G401 (cell line): ENCODE measurements at regions not wholly inside any gene's neighbourhood (a gene's known extent, or its start where the extent isn't known, plus 50 kb on each side); places are given as distances from the start of the nearest gene placed in this dataset.
A peak's percentile ranks its signal among the peaks of the same experiment; 100 is the strongest.
"Not testable (repeated sequence)": the region's sequence is repeated elsewhere in the genome, so short reads cannot be mapped to it uniquely, and the experiment has no call there.

Experiments
- DNase-seq: peaks from one replicate; pipeline ENCODE4 v3.0.0-alpha.2; 2015; ENCODE audit warnings: low spot score
- in situ Hi-C: cut with HindIII; loops from 2 replicates; pipeline ENCODE4 v1.10.0; 2016; ENCODE audit warnings: low sequenced_read_pairs, mixed read lengths

GRCh38 chr10:4902571-4903011 lies 60.6 kb upstream of the AKR1C1 start:
- DNase-seq, result peak; percentile 7
- in situ Hi-C loops, result no loop called here

DNA sequence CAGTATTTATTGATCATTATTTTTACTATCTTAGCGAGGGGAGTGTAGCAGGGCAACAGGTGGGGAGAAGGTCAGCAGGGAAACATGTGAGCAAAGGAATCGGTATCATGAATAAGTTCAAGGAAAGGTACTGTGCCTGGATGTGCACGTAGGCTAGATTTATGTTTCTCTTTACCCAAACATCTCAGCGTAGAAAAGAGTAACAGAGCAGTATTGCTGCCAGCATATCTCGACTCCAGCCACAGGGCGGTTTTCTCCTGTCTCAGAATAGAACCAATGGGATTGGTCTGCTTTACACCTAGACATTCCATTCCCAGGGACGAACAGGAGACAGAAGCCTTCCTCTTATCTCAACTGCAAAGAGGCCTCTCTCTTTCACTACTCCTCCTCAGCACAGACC lies 60.1 kb upstream of the AKR1C1 start:
- DNase-seq, in situ Hi-C loops: not testable (repeated sequence)

DNA sequence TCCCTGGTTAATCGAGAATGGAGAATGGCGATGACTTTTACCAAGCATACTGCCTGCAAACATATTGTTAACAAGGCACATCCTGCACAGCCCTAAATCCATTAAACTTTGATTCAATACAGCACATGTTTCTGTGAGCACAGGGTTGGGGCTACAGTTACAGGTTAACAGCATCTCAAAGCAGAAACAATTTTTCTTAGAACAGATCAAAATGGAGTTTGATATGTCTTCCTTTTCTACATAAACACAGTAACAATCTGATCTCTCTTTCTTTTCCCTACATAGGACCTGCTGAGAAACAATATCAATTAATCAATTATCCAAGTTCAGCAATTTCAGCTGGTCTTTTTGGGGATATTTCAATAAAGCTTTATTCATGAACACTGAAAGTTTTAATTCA lies 59.5 kb upstream of the AKR1C1 start:
- in situ Hi-C loops, DNase-seq: not testable (repeated sequence)

GRCh38 chr10:4909118-4909517 lies 54.1 kb upstream of the AKR1C1 start:
- in situ Hi-C loops, result no loop called here
- DNase-seq, result no peak
